ENCODE measurements at regions not wholly inside any gene's neighbourhood (a gene's known extent, or its start where the extent isn't known, plus 50 kb on each side); places are given as distances from the start of the nearest gene placed in this dataset.
"Not testable (repeated sequence)": the region's sequence is repeated elsewhere in the genome, so short reads cannot be mapped to it uniquely, and the experiment has no call there.

DNA sequence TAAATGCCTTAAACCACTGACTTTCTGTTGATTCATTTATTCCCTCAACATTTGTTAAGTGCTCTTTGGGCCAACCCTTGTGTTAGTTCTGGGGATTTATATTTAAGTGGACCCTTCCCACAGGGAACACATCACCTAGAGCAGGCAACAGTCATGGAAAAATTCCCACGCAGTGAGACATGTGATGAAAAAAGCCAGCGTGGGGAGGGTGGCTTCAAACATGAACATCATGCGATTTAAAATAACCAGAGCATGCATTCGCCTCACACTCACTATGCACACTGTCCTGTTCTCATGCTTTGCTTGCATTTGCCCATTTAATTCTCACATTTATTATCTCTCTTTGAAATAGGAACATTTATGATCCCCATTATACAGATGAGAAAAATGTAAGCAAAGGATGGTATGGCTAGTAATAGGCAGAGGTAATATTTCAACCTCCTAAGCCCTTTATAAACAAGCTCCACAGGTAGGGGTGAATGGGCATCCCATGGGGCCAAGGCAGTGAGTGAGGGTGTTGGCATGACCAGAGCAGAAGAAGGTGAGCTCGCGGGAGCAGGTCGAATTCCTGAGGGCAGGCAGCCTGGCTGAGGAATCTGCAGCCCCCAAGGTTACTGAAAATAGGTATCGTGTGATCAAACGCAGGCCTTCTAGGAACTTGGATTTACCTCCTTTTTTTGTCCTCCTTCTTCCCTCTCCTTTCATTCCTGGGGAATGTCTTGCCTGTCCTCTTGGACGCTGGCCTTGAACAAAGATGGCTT lies 297.8 kb downstream of the MYCN start:
- H4K20me1 ChIP-seq (ENCODE audit: insufficient read depth): no peaks in the 10 kb centered on the region
- TF ChIP-seq RAD21 (conservative IDR thresholded peaks at IDR 0.05) (no peak), MXI1 (conservative IDR thresholded peaks at IDR 0.05; ENCODE audit: poor library complexity, severe bottlenecking) (no peak), SMC3 (conservative IDR thresholded peaks at IDR 0.05; ENCODE audit: poor library complexity) (no peak), EZH2 (IDR thresholded peaks at IDR 0.05; ENCODE audit: borderline replicate concordance, insufficient read depth, low read length, poor library complexity, severe bottlenecking) (no peak), TAF1 (IDR thresholded peaks at IDR 0.05; ENCODE audit: low read depth) (no peak), EP300 (conservative IDR thresholded peaks at IDR 0.05; ENCODE audit: poor library complexity, severe bottlenecking) (no peak), POLR2AphosphoS5 (IDR thresholded peaks at IDR 0.05) (no peak)
- TF ChIP-seq, protein P1, sequence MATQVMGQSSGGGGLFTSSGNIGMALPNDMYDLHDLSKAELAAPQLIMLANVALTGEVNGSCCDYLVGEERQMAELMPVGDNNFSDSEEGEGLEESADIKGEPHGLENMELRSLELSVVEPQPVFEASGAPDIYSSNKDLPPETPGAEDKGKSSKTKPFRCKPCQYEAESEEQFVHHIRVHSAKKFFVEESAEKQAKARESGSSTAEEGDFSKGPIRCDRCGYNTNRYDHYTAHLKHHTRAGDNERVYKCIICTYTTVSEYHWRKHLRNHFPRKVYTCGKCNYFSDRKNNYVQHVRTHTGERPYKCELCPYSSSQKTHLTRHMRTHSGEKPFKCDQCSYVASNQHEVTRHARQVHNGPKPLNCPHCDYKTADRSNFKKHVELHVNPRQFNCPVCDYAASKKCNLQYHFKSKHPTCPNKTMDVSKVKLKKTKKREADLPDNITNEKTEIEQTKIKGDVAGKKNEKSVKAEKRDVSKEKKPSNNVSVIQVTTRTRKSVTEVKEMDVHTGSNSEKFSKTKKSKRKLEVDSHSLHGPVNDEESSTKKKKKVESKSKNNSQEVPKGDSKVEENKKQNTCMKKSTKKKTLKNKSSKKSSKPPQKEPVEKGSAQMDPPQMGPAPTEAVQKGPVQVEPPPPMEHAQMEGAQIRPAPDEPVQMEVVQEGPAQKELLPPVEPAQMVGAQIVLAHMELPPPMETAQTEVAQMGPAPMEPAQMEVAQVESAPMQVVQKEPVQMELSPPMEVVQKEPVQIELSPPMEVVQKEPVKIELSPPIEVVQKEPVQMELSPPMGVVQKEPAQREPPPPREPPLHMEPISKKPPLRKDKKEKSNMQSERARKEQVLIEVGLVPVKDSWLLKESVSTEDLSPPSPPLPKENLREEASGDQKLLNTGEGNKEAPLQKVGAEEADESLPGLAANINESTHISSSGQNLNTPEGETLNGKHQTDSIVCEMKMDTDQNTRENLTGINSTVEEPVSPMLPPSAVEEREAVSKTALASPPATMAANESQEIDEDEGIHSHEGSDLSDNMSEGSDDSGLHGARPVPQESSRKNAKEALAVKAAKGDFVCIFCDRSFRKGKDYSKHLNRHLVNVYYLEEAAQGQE (IDR thresholded peaks at IDR 0.05; ENCODE audit: borderline replicate concordance): no peak
- TF ChIP-seq, protein P2, sequence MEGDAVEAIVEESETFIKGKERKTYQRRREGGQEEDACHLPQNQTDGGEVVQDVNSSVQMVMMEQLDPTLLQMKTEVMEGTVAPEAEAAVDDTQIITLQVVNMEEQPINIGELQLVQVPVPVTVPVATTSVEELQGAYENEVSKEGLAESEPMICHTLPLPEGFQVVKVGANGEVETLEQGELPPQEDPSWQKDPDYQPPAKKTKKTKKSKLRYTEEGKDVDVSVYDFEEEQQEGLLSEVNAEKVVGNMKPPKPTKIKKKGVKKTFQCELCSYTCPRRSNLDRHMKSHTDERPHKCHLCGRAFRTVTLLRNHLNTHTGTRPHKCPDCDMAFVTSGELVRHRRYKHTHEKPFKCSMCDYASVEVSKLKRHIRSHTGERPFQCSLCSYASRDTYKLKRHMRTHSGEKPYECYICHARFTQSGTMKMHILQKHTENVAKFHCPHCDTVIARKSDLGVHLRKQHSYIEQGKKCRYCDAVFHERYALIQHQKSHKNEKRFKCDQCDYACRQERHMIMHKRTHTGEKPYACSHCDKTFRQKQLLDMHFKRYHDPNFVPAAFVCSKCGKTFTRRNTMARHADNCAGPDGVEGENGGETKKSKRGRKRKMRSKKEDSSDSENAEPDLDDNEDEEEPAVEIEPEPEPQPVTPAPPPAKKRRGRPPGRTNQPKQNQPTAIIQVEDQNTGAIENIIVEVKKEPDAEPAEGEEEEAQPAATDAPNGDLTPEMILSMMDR (IDR thresholded peaks at IDR 0.05; ENCODE audit: poor library complexity, severe bottlenecking): no peak
- no peaks in the 10 kb centered on the region for H3K79me2 ChIP-seq (replicated peaks; ENCODE audit: insufficient read depth, low read length)
- no peak overlapping the region for H3K4me2 ChIP-seq (ENCODE audit: low read length)
- no peaks in the 10 kb centered on the region for H3K36me3 ChIP-seq (ENCODE audit: insufficient read depth, low read length)
- H3K9me3 ChIP-seq (ENCODE audit: low read length): no peaks in the 10 kb centered on the region
- no peak overlapping the region for H3K27ac ChIP-seq (ENCODE audit: low read length)
- H3K4me3 ChIP-seq (ENCODE audit: low read length): no peak overlapping the region
- H3K9me2 ChIP-seq (ENCODE audit: insufficient read depth, low read length): no peaks in the 10 kb centered on the region
- H3K27me3 ChIP-seq (ENCODE audit: insufficient read depth, low read depth, low read length): no peaks in the 10 kb centered on the region
- no peaks in the 10 kb centered on the region for H3F3A ChIP-seq (ENCODE audit: insufficient read depth, low read length, poor library complexity, severe bottlenecking)
- H2AFZ ChIP-seq (ENCODE audit: low read depth, low read length): no peak overlapping the region
- H3K9ac ChIP-seq (ENCODE audit: low read length): no peak overlapping the region

DNA sequence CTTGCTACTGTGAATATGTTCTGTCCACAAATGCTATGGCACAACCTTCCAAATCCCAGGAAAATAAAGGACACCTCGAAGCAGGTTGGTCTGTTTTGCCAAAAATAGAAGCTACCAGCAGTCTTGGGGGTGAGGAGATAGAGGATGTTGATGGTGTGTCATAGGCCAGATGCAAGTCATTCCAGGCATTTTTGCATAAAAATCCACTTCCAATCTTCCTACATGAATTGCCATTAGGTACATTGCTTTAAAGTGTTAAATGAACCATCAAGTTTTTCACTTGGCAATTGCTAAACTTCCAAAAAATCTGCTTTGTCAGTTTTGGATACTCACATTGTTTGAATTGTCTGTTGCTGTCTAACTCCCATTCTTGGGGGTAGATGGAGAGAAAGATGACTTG lies 295.4 kb downstream of the MYCN start:
- no peaks in the 10 kb centered on the region for H3K9me2 ChIP-seq (ENCODE audit: insufficient read depth, low read length)
- no peaks in the 10 kb centered on the region for H4K20me1 ChIP-seq (ENCODE audit: insufficient read depth)
- no peaks in the 10 kb centered on the region for H3K9me3 ChIP-seq (ENCODE audit: low read length)
- H3K27me3 ChIP-seq (ENCODE audit: insufficient read depth, low read depth, low read length): no peaks in the 10 kb centered on the region
- TF ChIP-seq TAF1 (IDR thresholded peaks at IDR 0.05; ENCODE audit: low read depth) (no peak), EZH2 (IDR thresholded peaks at IDR 0.05; ENCODE audit: borderline replicate concordance, insufficient read depth, low read length, poor library complexity, severe bottlenecking) (no peak), POLR2AphosphoS5 (IDR thresholded peaks at IDR 0.05) (no peak), SMC3 (conservative IDR thresholded peaks at IDR 0.05; ENCODE audit: poor library complexity) (no peak), MXI1 (conservative IDR thresholded peaks at IDR 0.05; ENCODE audit: poor library complexity, severe bottlenecking) (no peak), RAD21 (conservative IDR thresholded peaks at IDR 0.05) (no peak), EP300 (conservative IDR thresholded peaks at IDR 0.05; ENCODE audit: poor library complexity, severe bottlenecking) (no peak)
- TF ChIP-seq, protein P1 (IDR thresholded peaks at IDR 0.05; ENCODE audit: borderline replicate concordance): no peak
- TF ChIP-seq, protein P2 (IDR thresholded peaks at IDR 0.05; ENCODE audit: poor library complexity, severe bottlenecking): no peak
- H3K79me2 ChIP-seq (replicated peaks; ENCODE audit: insufficient read depth, low read length): no peaks in the 10 kb centered on the region
- H3K36me3 ChIP-seq (ENCODE audit: insufficient read depth, low read length): no peaks in the 10 kb centered on the region
- no peak overlapping the region for H2AFZ ChIP-seq (ENCODE audit: low read depth, low read length)
- H3K4me2 ChIP-seq (ENCODE audit: low read length): no peak overlapping the region
- no peak overlapping the region for H3K27ac ChIP-seq (ENCODE audit: low read length)
- no peak overlapping the region for H3K9ac ChIP-seq (ENCODE audit: low read length)
- no peak overlapping the region for H3K4me3 ChIP-seq (ENCODE audit: low read length)
- no peaks in the 10 kb centered on the region for H3F3A ChIP-seq (ENCODE audit: insufficient read depth, low read length, poor library complexity, severe bottlenecking)

DNA sequence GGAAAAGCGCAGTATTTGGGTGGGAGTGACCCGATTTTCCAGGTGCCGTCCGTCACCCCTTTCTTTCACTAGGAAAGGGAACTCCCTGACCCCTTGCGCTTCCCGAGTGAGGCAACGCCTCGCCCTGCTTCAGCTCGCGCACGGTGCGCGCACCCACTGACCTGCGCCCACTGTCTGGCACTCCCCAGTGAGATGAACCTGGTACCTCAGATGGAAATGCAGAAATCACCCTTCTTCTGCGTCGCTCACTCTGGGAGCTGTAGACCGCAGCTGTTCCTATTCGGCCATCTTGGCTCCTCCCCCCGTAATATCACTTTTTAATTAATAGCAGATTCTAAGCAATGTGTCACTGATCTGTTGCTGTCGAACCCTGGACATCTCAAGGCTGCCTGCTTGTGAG lies 294.9 kb downstream of the MYCN start:
- H3F3A ChIP-seq (ENCODE audit: insufficient read depth, low read length, poor library complexity, severe bottlenecking); H3K4me2 ChIP-seq (ENCODE audit: low read length); H4K20me1 ChIP-seq (ENCODE audit: insufficient read depth): not testable (repeated sequence)

More for the DNA sequence above, 294.9 kb downstream of the MYCN start:
- not testable (repeated sequence) for H3K79me2 ChIP-seq (replicated peaks; ENCODE audit: insufficient read depth, low read length); H3K36me3 ChIP-seq (ENCODE audit: insufficient read depth, low read length); H2AFZ ChIP-seq (ENCODE audit: low read depth, low read length); H3K27me3 ChIP-seq (ENCODE audit: insufficient read depth, low read depth, low read length); H3K4me3 ChIP-seq (ENCODE audit: low read length); H3K9me3 ChIP-seq (ENCODE audit: low read length); H3K9me2 ChIP-seq (ENCODE audit: insufficient read depth, low read length); H3K9ac ChIP-seq (ENCODE audit: low read length); H3K27ac ChIP-seq (ENCODE audit: low read length)
